Large intestine (tissue), 3 donors: ENCODE measurements at regions not wholly inside any gene's neighbourhood (a gene's known extent, or its start where the extent isn't known, plus 50 kb on each side); places are given as distances from the start of the nearest gene placed in this dataset.
A peak's percentile ranks its signal among the peaks of the same experiment; 100 is the strongest.

Source experiments
- DNase-seq, 2 donors: peaks; one replicate each; pipeline versions ENCODE4 v3.0.0 to v3.0.0-alpha.2; 2013
- H3K27ac ChIP-seq: one replicate; pipeline ENCODE4 v1.5.1; 2013; ENCODE audit warnings: low read length
- H3K27me3 ChIP-seq: 2 replicates; pipeline ENCODE4 v1.6.1; 2013; ENCODE audit warnings: low read length; ENCODE audit not compliant: control insufficient read depth, insufficient read depth
- H3K36me3 ChIP-seq: 2 replicates; pipeline ENCODE4 v1.6.1; 2013; ENCODE audit warnings: low read length; ENCODE audit not compliant: control insufficient read depth, insufficient read depth
- H3K4me1 ChIP-seq: one replicate; pipeline ENCODE4 v1.6.1; 2013; ENCODE audit warnings: low read length; ENCODE audit not compliant: control insufficient read depth, insufficient read depth
- H3K4me3 ChIP-seq: one replicate; pipeline ENCODE4 v1.5.1; 2013; ENCODE audit warnings: low read length
- H3K9me3 ChIP-seq: one replicate; pipeline ENCODE4 v1.6.1; 2013; ENCODE audit warnings: mild to moderate bottlenecking, low read depth, low read length, moderate library complexity; ENCODE audit not compliant: control insufficient read depth
- WGBS: methylation state at CpG from one replicate; pipeline ENCODE4 v1.1.5; 2013; ENCODE audit warnings: low lambda C conversion rate; ENCODE audit not compliant: insufficient coverage; 5-methylcytosine and 5-hydroxymethylcytosine counted together

DNA sequence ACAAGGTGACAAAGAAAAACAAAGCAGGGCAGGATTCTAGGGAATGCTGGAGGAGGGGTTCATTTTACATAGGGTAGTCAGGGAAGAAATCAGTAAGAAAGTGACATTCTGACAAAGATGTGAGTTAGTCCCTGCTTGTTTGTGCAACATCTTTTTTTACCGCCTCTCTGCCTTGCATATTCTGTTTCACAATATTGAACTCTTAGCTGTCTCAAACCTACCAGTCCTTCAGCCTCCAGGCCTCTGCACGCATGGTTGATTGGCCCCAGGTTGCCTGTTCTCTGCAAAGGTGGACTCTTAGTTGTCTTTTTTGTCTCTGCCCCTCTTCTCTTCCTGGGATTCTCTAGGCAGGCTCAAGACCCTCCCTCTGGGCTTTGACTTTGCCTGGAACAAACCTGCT is 152.2 kb upstream of the RUNX1 start:
- DNase-seq: no peak
- no peaks in the 10 kb centered on the region for H3K9me3 ChIP-seq
- no peak overlapping the region for H3K4me3 ChIP-seq
- no CpG with 5 or more reads among the region's 2 CpGs for WGBS
- no peaks in the 10 kb centered on the region for H3K27me3 ChIP-seq
- H3K4me1 ChIP-seq: no peaks in the 10 kb centered on the region
- no peaks in the 10 kb centered on the region for H3K36me3 ChIP-seq
- no peak overlapping the region for H3K27ac ChIP-seq

GRCh38 chr21:35199733-35200015 is 150.6 kb upstream of the RUNX1 start:
- Histone ChIP-seq H3K36me3 (no peaks in the 10 kb centered on the region), H3K4me1 (no peaks in the 10 kb centered on the region)

GRCh38 chr21:35198982-35199732 is 150.1 kb upstream of the RUNX1 start:
- no peak overlapping the region for H3K4me3 ChIP-seq
- H3K4me1 ChIP-seq: no peaks in the 10 kb centered on the region
- no peaks in the 10 kb centered on the region for H3K36me3 ChIP-seq
- H3K27ac ChIP-seq: no peak overlapping the region
- no peak for DNase-seq
- no peaks in the 10 kb centered on the region for H3K27me3 ChIP-seq
- no CpG with 5 or more reads among the region's 6 CpGs for WGBS
- no peaks in the 10 kb centered on the region for H3K9me3 ChIP-seq

More at GRCh38 chr21:35199733-35200015, 150.6 kb upstream of the RUNX1 start:
- no peak for DNase-seq
- Histone ChIP-seq H3K27ac (no peak overlapping the region), H3K27me3 (no peaks in the 10 kb centered on the region), H3K9me3 (no peaks in the 10 kb centered on the region), H3K4me3 (no peak overlapping the region)
- WGBS: no CpG with 5 or more reads among the region's 1 CpG

GRCh38 chr21:35198565-35198964 is 149.5 kb upstream of the RUNX1 start:
- H3K27ac ChIP-seq: no peak overlapping the region
- no peaks in the 10 kb centered on the region for H3K36me3 ChIP-seq
- H3K27me3 ChIP-seq: no peaks in the 10 kb centered on the region
- H3K4me1 ChIP-seq: no peaks in the 10 kb centered on the region
- DNase-seq: no peak
- WGBS: no CpG with 5 or more reads among the region's 1 CpG
- no peaks in the 10 kb centered on the region for H3K9me3 ChIP-seq
- H3K4me3 ChIP-seq: no peak overlapping the region

DNA sequence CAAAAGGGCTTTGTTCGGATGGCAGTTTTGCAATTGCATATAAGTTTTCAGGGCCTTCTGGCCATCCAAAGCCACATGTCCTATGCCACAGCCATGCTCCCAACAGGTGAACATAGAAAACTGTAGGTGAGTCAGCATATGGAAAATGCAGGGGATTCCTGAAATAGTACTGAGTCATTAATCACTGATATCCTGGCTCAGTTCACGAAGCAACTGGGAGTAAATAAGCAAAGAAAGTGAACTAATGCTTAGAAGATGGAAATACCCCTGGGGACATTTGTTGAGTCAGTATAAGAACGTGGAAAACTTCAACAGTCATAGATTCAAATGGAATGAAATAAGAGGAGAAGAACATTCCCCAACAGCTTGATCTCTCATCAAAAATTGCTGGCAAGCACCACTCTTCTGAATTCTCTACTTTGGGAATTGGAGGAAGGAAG is 148.9 kb upstream of the RUNX1 start:
- no peak for DNase-seq
- Histone ChIP-seq H3K27ac (no peak overlapping the region), H3K4me1 (no peaks in the 10 kb centered on the region), H3K27me3 (no peaks in the 10 kb centered on the region), H3K4me3 (no peak overlapping the region), H3K36me3 (no peaks in the 10 kb centered on the region), H3K9me3 (no peaks in the 10 kb centered on the region)
- 71% methylated on average over 2 of the region's 3 CpGs for WGBS

- H3K4me3 ChIP-seq: no peak overlapping the region
- H3K27ac ChIP-seq: no peak overlapping the region
- DNase-seq: no peak
- no peaks in the 10 kb centered on the region for H3K9me3 ChIP-seq
- H3K27me3 ChIP-seq: no peaks in the 10 kb centered on the region
- WGBS: no CpG with 5 or more reads among the region's 4 CpGs
- H3K36me3 ChIP-seq: no peaks in the 10 kb centered on the region
- H3K4me1 ChIP-seq: no peaks in the 10 kb centered on the region
Observed at GRCh38 chr21:35197191-35197590, 148.1 kb upstream of the RUNX1 start.

DNA sequence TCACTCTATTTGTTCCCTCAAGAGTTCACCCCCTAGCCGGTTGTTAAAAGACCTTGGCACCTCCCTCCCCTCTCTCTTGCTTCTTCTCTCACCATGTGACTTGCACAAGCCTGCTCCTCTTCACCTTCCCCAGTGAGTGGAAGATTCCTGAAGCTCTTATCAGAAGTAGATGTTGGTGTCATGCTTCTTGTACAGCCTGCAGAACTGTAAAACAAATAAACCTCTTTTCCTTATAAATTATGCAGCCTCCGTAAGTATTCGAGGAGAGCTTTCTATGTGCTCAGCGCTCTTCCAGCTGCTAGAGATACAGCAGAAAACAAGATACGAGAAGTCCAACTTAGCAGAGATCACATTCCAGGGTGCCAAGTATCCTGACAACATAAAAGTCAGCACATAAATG is 147.0 kb upstream of the RUNX1 start:
- Histone ChIP-seq H3K4me3 (no peak overlapping the region), H3K27me3 (no peaks in the 10 kb centered on the region), H3K27ac (no peak overlapping the region), H3K36me3 (no peaks in the 10 kb centered on the region), H3K9me3 (no peaks in the 10 kb centered on the region), H3K4me1 (no peaks in the 10 kb centered on the region)
- no peak for DNase-seq
- 94% methylated on average over 3 of the region's 5 CpGs for WGBS

- no CpG with 5 or more reads among the region's 1 CpG for WGBS
- Histone ChIP-seq H3K4me3 (no peak overlapping the region), H3K36me3 (no peaks in the 10 kb centered on the region)
Observed at GRCh38 chr21:35195232-35195631, 146.1 kb upstream of the RUNX1 start.

DNA sequence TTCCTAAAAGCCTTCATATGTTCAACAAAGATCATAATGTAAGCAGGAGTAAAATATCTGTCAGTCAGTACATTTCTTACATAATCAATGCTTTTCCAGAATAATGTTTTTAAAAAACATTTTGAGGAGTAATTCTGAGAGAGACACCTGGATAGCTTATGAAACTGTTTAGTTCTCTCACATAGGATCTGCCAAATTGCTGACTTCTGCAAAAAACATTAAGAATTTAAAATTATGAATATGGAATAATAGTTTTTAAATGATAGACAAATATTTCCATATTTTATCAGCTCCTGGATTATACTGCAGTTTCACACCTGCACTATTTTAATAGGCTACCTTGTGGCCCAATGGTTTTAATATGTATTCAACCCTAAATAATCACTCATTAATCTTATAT is 142.7 kb upstream of the RUNX1 start:
- Histone ChIP-seq H3K4me1 (no peaks in the 10 kb centered on the region), H3K4me3 (no peak overlapping the region), H3K9me3 (no peaks in the 10 kb centered on the region), H3K27ac (no peak overlapping the region), H3K36me3 (no peaks in the 10 kb centered on the region), H3K27me3 (no peaks in the 10 kb centered on the region)
- no peak for DNase-seq

More at GRCh38 chr21:35195232-35195631, 146.1 kb upstream of the RUNX1 start:
- H3K9me3 ChIP-seq: no peaks in the 10 kb centered on the region
- H3K27ac ChIP-seq: no peak overlapping the region
- DNase-seq: no peak
- H3K4me1 ChIP-seq: no peaks in the 10 kb centered on the region
- H3K27me3 ChIP-seq: no peaks in the 10 kb centered on the region

- WGBS: 90% methylated on average over 2 of the region's 6 CpGs
- Histone ChIP-seq H3K9me3 (no peaks in the 10 kb centered on the region), H3K4me1 (no peaks in the 10 kb centered on the region), H3K27ac (no peak overlapping the region), H3K36me3 (no peaks in the 10 kb centered on the region), H3K27me3 (no peaks in the 10 kb centered on the region), H3K4me3 (no peak overlapping the region)
- DNase-seq: no peak
Observed at GRCh38 chr21:35191128-35191527, 142.0 kb upstream of the RUNX1 start.

GRCh38 chr21:35190201-35190701 is 141.1 kb upstream of the RUNX1 start:
- no peaks in the 10 kb centered on the region for H3K27me3 ChIP-seq
- DNase-seq: peak; percentile 19 to 66
- H3K36me3 ChIP-seq: no peaks in the 10 kb centered on the region
- no peak overlapping the region for H3K27ac ChIP-seq
- no peaks in the 10 kb centered on the region for H3K9me3 ChIP-seq
- no peak overlapping the region for H3K4me3 ChIP-seq
- WGBS: no CpG with 5 or more reads among the region's 5 CpGs
- no peaks in the 10 kb centered on the region for H3K4me1 ChIP-seq
